ENCODE measurements at regions not wholly inside any gene's neighbourhood (a gene's known extent, or its start where the extent isn't known, plus 50 kb on each side); places are given as distances from the start of the nearest gene placed in this dataset.
A peak's percentile ranks its signal among the peaks of the same experiment; 100 is the strongest.

DNA sequence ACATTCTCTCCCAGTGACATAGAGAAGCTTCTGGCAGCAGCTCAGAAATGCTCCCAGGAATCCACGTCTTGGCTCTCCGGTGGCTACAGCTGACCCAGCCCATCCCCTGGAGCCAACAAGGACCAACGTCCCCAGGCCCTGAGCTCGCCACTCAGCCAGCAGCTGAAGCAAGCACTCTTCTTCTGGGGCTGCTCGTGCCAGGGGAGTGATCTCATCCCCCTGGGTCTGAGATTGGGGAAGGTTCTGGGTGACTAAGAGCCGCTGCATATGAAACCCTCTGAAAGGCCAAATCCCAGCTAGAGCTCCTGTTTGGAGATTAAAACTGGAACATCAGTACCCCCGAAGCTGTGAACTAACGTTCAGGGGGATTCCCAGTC lies 487.9 kb downstream of the NPHP4 start:
- DNase-seq (ENCODE audit: low spot score in 2 of 2) = peak in 1 of 2 donors; percentile 76
- intact Hi-C loops (cut with DNase I) = no loop called here
- TF ChIP-seq, protein P1, sequence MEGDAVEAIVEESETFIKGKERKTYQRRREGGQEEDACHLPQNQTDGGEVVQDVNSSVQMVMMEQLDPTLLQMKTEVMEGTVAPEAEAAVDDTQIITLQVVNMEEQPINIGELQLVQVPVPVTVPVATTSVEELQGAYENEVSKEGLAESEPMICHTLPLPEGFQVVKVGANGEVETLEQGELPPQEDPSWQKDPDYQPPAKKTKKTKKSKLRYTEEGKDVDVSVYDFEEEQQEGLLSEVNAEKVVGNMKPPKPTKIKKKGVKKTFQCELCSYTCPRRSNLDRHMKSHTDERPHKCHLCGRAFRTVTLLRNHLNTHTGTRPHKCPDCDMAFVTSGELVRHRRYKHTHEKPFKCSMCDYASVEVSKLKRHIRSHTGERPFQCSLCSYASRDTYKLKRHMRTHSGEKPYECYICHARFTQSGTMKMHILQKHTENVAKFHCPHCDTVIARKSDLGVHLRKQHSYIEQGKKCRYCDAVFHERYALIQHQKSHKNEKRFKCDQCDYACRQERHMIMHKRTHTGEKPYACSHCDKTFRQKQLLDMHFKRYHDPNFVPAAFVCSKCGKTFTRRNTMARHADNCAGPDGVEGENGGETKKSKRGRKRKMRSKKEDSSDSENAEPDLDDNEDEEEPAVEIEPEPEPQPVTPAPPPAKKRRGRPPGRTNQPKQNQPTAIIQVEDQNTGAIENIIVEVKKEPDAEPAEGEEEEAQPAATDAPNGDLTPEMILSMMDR (IDR thresholded peaks at IDR 0.05) = no peak
- H3K4me1 ChIP-seq = peaks cover 13 to 28% of the 10 kb centered on the region in 2 donors
- H3K9me3 ChIP-seq = no peaks in the 10 kb centered on the region
- no peaks in the 10 kb centered on the region for H3K36me3 ChIP-seq
- no peaks in the 10 kb centered on the region for H3K27me3 ChIP-seq
- no peak overlapping the region for H3K4me3 ChIP-seq
- peak overlapping the region; percentile 51 to 82 for H3K27ac ChIP-seq

DNA sequence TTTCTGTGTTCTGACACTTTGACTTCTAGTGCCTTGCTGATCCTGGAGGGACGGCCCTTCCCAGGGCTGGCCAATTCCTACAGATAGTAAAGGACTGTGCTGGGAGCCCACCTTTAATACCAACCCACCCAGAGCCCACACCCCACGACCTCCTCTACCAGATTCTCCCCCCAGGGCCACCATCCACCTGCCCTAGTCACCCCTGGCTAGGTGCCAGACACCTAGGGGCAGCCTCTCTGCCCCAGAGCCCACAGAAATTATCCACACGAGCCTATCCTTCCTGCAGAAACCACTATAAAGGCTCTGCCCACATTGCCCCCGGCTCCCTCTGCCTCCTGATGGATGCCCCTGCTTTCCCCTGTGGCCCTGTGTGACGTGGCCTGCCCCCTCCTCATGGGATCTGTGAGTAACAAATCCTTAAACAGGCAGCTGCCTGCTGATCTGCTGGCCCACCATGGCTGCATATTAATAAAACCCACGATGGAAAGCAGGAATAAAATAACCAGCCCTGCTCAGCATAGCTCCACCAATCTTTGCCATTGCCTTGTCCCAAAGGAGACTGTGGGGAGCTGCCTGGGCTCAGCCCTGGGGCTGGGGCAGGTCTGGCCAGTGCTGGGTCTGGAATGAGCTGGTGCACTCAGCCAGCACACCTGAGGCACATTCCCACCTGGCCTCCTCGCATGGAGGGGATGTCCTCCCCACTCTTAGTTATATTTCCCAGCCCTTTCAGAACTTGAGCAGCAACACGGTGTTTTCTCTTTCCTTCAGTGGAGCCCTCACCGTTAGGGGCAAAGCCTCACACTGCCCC lies 488.5 kb downstream of the NPHP4 start:
- H3K27me3 ChIP-seq = no peaks in the 10 kb centered on the region
- peaks cover 13 to 28% of the 10 kb centered on the region in 2 donors for H3K4me1 ChIP-seq
- no peak for DNase-seq (ENCODE audit: low spot score in 2 of 2)
- TF ChIP-seq, protein P1 (IDR thresholded peaks at IDR 0.05) = no peak
- intact Hi-C loops (cut with DNase I) = no loop called here
- no peak overlapping the region for H3K4me3 ChIP-seq
- H3K27ac ChIP-seq = peak overlapping the region; percentile 51 to 82
- no peaks in the 10 kb centered on the region for H3K9me3 ChIP-seq
- no peaks in the 10 kb centered on the region for H3K36me3 ChIP-seq

DNA sequence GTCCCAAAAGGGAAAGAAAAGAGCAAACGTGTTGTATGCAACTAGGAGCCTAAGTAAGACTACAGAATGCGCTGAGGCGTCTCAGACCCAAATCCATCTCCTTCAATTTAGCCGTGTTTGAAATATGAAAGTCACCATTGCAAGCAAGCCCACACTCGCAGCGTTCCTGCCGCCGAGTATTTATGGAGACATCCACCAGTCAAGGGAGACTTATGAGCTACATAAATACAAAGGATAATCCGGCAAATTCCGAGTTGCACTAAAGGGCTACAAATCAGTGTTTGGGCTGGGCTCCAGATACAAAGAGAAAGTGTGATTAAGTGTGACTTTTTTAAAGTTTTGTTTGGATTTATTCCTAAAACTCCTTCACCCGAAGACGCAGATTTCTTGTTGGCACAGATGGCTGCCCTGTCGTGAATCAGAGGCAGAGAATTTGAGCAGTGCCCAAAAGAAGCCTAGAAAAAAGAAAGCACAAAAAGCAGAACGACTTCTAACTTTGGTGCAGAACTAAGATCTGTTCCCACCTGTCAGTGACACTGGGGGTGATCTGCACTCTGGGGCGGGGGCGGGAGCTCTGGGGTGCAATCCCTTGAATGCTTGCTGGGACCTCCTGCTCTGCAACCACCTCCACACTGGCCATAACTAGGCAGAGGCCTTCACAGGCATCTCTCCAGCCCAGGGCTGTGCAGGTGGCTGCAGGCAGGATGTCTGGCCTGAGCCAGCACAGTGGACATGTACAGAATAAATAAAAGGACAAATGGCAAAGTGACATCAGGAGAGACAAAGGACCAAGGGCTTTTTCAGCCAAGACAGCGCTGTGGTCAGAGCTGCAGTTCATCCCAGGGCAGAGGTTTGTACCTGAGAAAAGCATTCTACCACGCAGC lies 489.7 kb downstream of the NPHP4 start:
- TF ChIP-seq, protein P1 (IDR thresholded peaks at IDR 0.05) = no peak

GRCh38 chr1:5501206-5501930 lies 490.9 kb downstream of the NPHP4 start:
- TF ChIP-seq, protein P1 (IDR thresholded peaks at IDR 0.05) = no peak
- no peak overlapping the region for H3K4me3 ChIP-seq
- DNase-seq (ENCODE audit: low spot score in 2 of 2) = no peak
- H3K27me3 ChIP-seq = no peaks in the 10 kb centered on the region
- H3K27ac ChIP-seq = no peak overlapping the region
- H3K4me1 ChIP-seq = peaks cover 13 to 28% of the 10 kb centered on the region in 2 donors
- H3K9me3 ChIP-seq = no peaks in the 10 kb centered on the region
- H3K36me3 ChIP-seq = no peaks in the 10 kb centered on the region
- intact Hi-C loops (cut with DNase I) = no loop called here

More for the DNA sequence above, 489.7 kb downstream of the NPHP4 start:
- H3K27me3 ChIP-seq = no peaks in the 10 kb centered on the region
- no peaks in the 10 kb centered on the region for H3K36me3 ChIP-seq
- H3K4me3 ChIP-seq = peak overlapping the region in 1 of 2 donors; percentile 44
- H3K27ac ChIP-seq = peak overlapping the region; percentile 51 to 82
- DNase-seq (ENCODE audit: low spot score in 2 of 2) = no peak
- intact Hi-C loops (cut with DNase I) = no loop called here
- no peaks in the 10 kb centered on the region for H3K9me3 ChIP-seq
- peaks cover 13 to 28% of the 10 kb centered on the region in 2 donors for H3K4me1 ChIP-seq

DNA sequence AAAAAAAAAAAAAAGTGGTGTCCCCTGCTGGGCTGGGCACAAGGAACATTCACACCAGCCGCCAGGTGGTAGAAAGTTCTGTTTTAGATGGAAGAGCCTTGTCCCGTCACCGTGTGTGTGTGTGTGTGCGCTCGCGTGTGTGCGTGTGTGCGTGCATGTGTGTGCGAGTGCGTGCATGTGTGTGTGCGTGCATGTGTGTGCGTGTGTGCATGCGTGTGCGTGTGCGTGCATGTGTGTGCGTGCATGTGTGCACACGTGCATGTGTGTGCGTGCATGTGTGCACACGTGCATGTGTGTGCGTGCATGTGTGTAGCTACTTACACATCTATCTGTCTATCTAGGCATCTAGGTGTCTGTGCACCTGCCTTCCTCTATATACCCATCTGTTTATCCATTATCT lies 491.7 kb downstream of the NPHP4 start:
- Histone ChIP-seq H3K36me3 (no peaks in the 10 kb centered on the region), H3K4me3 (no peak overlapping the region), H3K4me1 (peaks cover 13 to 26% of the 10 kb centered on the region in 2 donors), H3K27me3 (no peaks in the 10 kb centered on the region), H3K9me3 (no peaks in the 10 kb centered on the region), H3K27ac (no peak overlapping the region)
- DNase-seq (ENCODE audit: low spot score in 2 of 2) = no peak
- TF ChIP-seq, protein P1 (IDR thresholded peaks at IDR 0.05) = no peak
- intact Hi-C loops (cut with DNase I) = no loop called here
